ENCODE measurements at regions not wholly inside any gene's neighbourhood (a gene's known extent, or its start where the extent isn't known, plus 50 kb on each side); places are given as distances from the start of the nearest gene placed in this dataset.

- no peak for DNase-seq (ENCODE audit: low read depth in 2 of 2)
Measured at GRCh38 chr6:6781873-6782227, 193.3 kb downstream of the LY86 start.

- DNase-seq (ENCODE audit: low read depth in 2 of 2) = no peak
Measured at GRCh38 chr6:6783721-6784120, 195.2 kb downstream of the LY86 start.

- no peak for DNase-seq (ENCODE audit: low read depth in 2 of 2)
Measured at GRCh38 chr6:6784514-6785162, 196.1 kb downstream of the LY86 start.

GRCh38 chr6:6785163-6785521 lies 196.6 kb downstream of the LY86 start:
- DNase-seq (ENCODE audit: low read depth in 2 of 2) = no peak

GRCh38 chr6:6788394-6789032 lies 200.0 kb downstream of the LY86 start:
- no peak for DNase-seq (ENCODE audit: low read depth in 2 of 2)

- DNase-seq (ENCODE audit: low read depth in 2 of 2) = no peak
Measured at GRCh38 chr6:6790393-6790792, 201.9 kb downstream of the LY86 start.

GRCh38 chr6:6790891-6791290 lies 202.4 kb downstream of the LY86 start:
- no peak for DNase-seq (ENCODE audit: low read depth in 2 of 2)

GRCh38 chr6:6793388-6794250 lies 205.1 kb downstream of the LY86 start:
- no peak for DNase-seq (ENCODE audit: low read depth in 2 of 2)

GRCh38 chr6:6795393-6795792 lies 206.9 kb downstream of the LY86 start:
- no peak for DNase-seq (ENCODE audit: low read depth in 2 of 2)

GRCh38 chr6:6796818-6797217 lies 208.3 kb downstream of the LY86 start:
- no peak for DNase-seq (ENCODE audit: low read depth in 2 of 2)

GRCh38 chr6:6798448-6798860 lies 209.9 kb downstream of the LY86 start:
- DNase-seq (ENCODE audit: low read depth in 2 of 2) = peak in 1 of 2 donors; percentile 16

GRCh38 chr6:6801005-6801335 lies 212.4 kb downstream of the LY86 start:
- DNase-seq (ENCODE audit: low read depth in 2 of 2) = no peak

GRCh38 chr6:6801635-6802218 lies 213.2 kb downstream of the LY86 start:
- no peak for DNase-seq (ENCODE audit: low read depth in 2 of 2)

GRCh38 chr6:6803180-6803977 lies 214.9 kb downstream of the LY86 start:
- DNase-seq (ENCODE audit: low read depth in 2 of 2) = no peak

- no peak for DNase-seq (ENCODE audit: low read depth in 2 of 2)
Measured at GRCh38 chr6:6804843-6805615, 216.5 kb downstream of the LY86 start.

- no peak for DNase-seq (ENCODE audit: low read depth in 2 of 2)
Measured at GRCh38 chr6:6806844-6807518, 218.5 kb downstream of the LY86 start.

- no peak for DNase-seq (ENCODE audit: low read depth in 2 of 2)
Measured at GRCh38 chr6:6808343-6808742, 219.8 kb downstream of the LY86 start.

GRCh38 chr6:6808915-6809314 lies 220.4 kb downstream of the LY86 start:
- DNase-seq (ENCODE audit: low read depth in 2 of 2) = no peak

- no peak for DNase-seq (ENCODE audit: low read depth in 2 of 2)
Measured at GRCh38 chr6:6810727-6811126, 222.2 kb downstream of the LY86 start.
